Body of pancreas (tissue), 4 donors: ENCODE measurements at regions not wholly inside any gene's neighbourhood (a gene's known extent, or its start where the extent isn't known, plus 50 kb on each side); places are given as distances from the start of the nearest gene placed in this dataset.

ENCODE experiments used
- ATAC-seq: fragments of 150-250 bp; one replicate; pipeline ENCODE4 v1.9.1; 2016
- DNase-seq, 4 donors: peaks; one replicate each; pipeline ENCODE4 v3.0.0-alpha.2; 2019
- H3K27ac ChIP-seq, 4 donors: fragments of 200-600 bp; sonication (generic); 1 replicate in 3 of 4; 2 replicates in 1 of 4; pipeline versions ENCODE4 v1.5.1 to v1.6.1; 2016 to 2019; ENCODE audit warnings: mild to moderate bottlenecking in 1 of 4, mixed read lengths in 1 of 4, moderate library complexity in 1 of 4
- H3K27me3 ChIP-seq, 2 donors: fragments of 200-600 bp; sonication (generic); one replicate each; pipeline ENCODE4 v1.6.0; 2016; ENCODE audit warnings: mild to moderate bottlenecking in 1 of 2
- H3K36me3 ChIP-seq, 2 donors: fragments of 200-600 bp; sonication (generic); replicated peaks in 1 of 2; 2 replicates each; pipeline ENCODE4 v1.5.1; 2016; ENCODE audit warnings: low read depth in 2 of 2; ENCODE audit not compliant: insufficient read depth in 1 of 2
- H3K4me1 ChIP-seq: fragments of 200-600 bp; sonication (generic); one replicate; pipeline ENCODE4 v1.6.0; 2016
- H3K4me3 ChIP-seq, 2 donors: fragments of 200-600 bp; sonication (generic); 1 replicate in 1 of 2; 2 replicates in 1 of 2; pipeline ENCODE4 v1.5.1; 2016 to 2019
- H3K9me3 ChIP-seq, 3 donors: fragments of 200-600 bp; sonication (generic); 1 replicate in 2 of 3; 2 replicates in 1 of 3; pipeline ENCODE4 v1.5.1; 2016
- POLR2A ChIP-seq, 3 donors: fragments of 450-650 bp; IDR thresholded peaks; one replicate each; pipeline ENCODE4 v1.6.1; 2016; ENCODE audit warnings: antibody characterized with exemption in 3 of 3, mild to moderate bottlenecking in 2 of 3
- WGBS, 2 donors: methylation state at CpG; one replicate each; pipeline ENCODE4 v1.1.5; 2017; 5-methylcytosine and 5-hydroxymethylcytosine counted together
- intact Hi-C: fragments of 100-400 bp; cut with DNase I; formaldehyde crosslinking; loops from one replicate; pipeline ENCODE4 v1.15.1; 2023
- TF ChIP-seq, protein P1 (sequence below), 7 experiments: fragments of 450-650 bp in 4 of 7; fragments of 200-600 bp in 3 of 7; sonication (generic) in 3 of 7; IDR thresholded peaks; one replicate each; pipeline ENCODE4 v1.5.1; 2016 to 2019; ENCODE audit warnings: antibody characterized with exemption in 7 of 7

DNA sequence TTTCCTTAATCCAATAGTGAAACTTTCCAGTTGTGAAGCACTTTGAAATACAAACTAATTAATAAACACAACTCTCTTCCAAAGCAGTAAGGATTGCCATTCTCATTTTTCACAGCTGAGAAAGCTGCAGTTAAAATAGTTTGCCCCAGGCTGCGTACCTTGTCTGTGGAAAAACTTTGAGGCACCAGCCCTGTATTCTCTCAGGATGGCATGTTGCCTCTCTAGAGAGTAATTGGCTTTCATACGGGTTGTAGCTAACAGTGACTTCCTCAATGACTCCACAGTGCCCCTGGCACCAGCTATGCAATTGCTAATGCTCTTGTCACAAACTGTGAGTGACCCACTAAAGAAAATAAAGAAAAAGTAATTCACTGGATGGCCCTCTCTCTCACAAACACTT, 345.7 kb downstream of the MTX2 start:
- 29 to 50% methylated on average over 2 of the region's 2 CpGs for WGBS, 2 donors
- H3K36me3 ChIP-seq: no peaks in the 10 kb centered on the region
- no peak for TF ChIP-seq POLR2A (IDR thresholded peaks at IDR 0.05)
- TF ChIP-seq, protein P1, sequence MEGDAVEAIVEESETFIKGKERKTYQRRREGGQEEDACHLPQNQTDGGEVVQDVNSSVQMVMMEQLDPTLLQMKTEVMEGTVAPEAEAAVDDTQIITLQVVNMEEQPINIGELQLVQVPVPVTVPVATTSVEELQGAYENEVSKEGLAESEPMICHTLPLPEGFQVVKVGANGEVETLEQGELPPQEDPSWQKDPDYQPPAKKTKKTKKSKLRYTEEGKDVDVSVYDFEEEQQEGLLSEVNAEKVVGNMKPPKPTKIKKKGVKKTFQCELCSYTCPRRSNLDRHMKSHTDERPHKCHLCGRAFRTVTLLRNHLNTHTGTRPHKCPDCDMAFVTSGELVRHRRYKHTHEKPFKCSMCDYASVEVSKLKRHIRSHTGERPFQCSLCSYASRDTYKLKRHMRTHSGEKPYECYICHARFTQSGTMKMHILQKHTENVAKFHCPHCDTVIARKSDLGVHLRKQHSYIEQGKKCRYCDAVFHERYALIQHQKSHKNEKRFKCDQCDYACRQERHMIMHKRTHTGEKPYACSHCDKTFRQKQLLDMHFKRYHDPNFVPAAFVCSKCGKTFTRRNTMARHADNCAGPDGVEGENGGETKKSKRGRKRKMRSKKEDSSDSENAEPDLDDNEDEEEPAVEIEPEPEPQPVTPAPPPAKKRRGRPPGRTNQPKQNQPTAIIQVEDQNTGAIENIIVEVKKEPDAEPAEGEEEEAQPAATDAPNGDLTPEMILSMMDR (IDR thresholded peaks at IDR 0.05): no peak
- intact Hi-C loops: no loop called here
- no peak for DNase-seq
- no peaks in the 10 kb centered on the region for H3K4me1 ChIP-seq
- H3K27ac ChIP-seq: no peak overlapping the region
- no peaks in the 10 kb centered on the region for H3K9me3 ChIP-seq
- H3K4me3 ChIP-seq: no peak overlapping the region
- ATAC-seq: no peak
- H3K27me3 ChIP-seq: no peaks in the 10 kb centered on the region

DNA sequence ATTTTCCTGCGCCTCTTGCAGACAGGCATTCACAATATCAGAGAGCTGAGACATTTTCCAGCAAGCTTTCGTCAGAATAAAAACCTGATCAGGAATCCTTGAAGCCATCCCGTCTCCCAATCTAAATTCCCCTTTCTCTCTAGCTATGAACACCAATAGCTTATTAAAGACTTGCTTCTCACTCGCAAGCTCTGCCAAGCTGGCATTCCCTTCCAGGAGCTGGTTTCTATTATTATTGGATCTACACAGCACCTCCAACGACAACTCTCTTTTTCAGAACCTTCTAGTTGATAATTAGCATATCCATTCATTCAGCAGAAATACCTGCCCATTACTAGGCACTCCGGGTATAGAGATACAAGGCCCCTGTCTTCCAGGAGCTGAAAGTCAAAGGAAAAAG, 350.3 kb downstream of the MTX2 start:
- 73 to 77% methylated on average over 6 of the region's 6 CpGs for WGBS, 2 donors
- Histone ChIP-seq H3K4me3 (no peak overlapping the region), H3K4me1 (no peaks in the 10 kb centered on the region), H3K27me3 (no peaks in the 10 kb centered on the region), H3K27ac (no peak overlapping the region), H3K9me3 (no peaks in the 10 kb centered on the region), H3K36me3 (no peaks in the 10 kb centered on the region)
- intact Hi-C loops: no loop called here
- TF ChIP-seq, protein P1 (IDR thresholded peaks at IDR 0.05): no peak
- TF ChIP-seq POLR2A (IDR thresholded peaks at IDR 0.05): no peak
- ATAC-seq (no peak), DNase-seq (no peak)

DNA sequence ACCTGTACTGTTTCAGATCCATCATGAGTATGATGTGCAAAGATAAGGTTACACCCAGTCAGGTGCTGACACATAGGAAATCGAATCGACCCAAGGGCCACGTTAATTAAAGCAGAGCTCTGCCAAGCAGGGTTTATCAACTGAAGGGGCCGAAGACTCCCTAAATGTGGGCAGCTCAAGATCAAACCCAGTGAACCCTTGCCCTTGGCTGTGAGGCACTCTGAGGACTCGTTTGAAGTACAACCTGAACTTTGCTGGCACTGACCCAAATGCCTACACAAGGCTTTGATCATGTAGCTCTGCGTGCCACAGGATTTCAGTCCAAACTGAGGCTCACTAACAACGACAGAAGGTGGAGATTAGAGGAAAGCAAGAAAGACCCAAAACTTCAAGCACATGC, 352.1 kb downstream of the MTX2 start:
- TF ChIP-seq, protein P1 (IDR thresholded peaks at IDR 0.05): no peak
- no peak for TF ChIP-seq POLR2A (IDR thresholded peaks at IDR 0.05)
- DNase-seq (no peak), ATAC-seq (no peak)
- intact Hi-C loops: no loop called here
- Histone ChIP-seq H3K9me3 (no peaks in the 10 kb centered on the region), H3K27me3 (no peaks in the 10 kb centered on the region), H3K4me3 (no peak overlapping the region), H3K36me3 (no peaks in the 10 kb centered on the region), H3K27ac (no peak overlapping the region), H3K4me1 (no peaks in the 10 kb centered on the region)
- WGBS, 2 donors: 62 to 63% methylated on average over 7 of the region's 7 CpGs

DNA sequence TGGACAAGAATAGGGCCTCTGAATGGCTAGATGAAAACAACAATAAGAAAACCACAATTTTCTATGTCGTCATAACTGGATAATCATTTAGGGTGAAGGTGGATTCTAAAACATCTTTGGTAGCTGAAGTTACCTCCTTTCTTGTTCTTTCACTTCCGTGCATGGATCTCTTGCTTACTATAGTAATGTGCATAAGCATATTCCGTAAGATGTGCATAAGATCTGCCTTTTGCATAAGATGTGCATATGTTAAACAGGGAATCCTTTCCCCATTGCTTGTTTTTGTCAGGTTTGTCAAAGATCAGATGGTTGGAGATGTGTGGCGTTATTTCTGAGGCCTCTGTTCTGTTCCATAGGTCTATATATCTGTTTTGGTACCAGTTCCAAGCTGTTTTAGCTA, 353.6 kb downstream of the MTX2 start:
- Histone ChIP-seq H3K36me3 (no peaks in the 10 kb centered on the region), H3K27ac (no peak overlapping the region), H3K27me3 (no peaks in the 10 kb centered on the region), H3K4me3 (no peak overlapping the region), H3K9me3 (no peaks in the 10 kb centered on the region), H3K4me1 (no peaks in the 10 kb centered on the region)
- no peak for DNase-seq
- intact Hi-C loops: no loop called here
- WGBS, 2 donors: 79 to 84% methylated on average over 4 of the region's 4 CpGs
- ATAC-seq: no peak
- TF ChIP-seq, protein P1 (IDR thresholded peaks at IDR 0.05): no peak
- TF ChIP-seq POLR2A (IDR thresholded peaks at IDR 0.05): no peak

DNA sequence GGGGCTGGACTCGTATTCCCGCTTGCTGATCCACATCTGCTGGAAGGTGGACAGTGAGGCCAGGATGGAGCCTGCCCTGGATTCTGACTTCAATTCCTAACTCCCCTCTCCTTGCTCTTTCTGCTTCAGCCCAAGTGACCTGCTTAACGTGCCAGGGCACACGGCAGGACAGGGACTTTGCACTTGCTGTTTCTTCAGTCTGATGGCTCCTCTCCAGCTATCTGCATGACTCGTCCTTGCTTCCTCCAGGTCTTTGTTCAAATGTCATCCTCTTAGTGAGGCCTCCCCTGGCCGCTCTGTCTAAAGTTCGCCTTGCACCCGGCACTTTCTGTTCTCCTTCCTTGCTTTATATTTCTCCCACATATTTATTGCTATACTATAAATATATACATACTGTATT, 357.6 kb downstream of the MTX2 start:
- Histone ChIP-seq H3K36me3 (no peaks in the 10 kb centered on the region), H3K27ac (no peak overlapping the region), H3K4me1 (no peaks in the 10 kb centered on the region), H3K4me3 (no peak overlapping the region), H3K27me3 (no peaks in the 10 kb centered on the region), H3K9me3 (no peaks in the 10 kb centered on the region)
- no peak for DNase-seq
- 66 to 72% methylated on average over 8 of the region's 8 CpGs for WGBS, 2 donors
- intact Hi-C loops: no loop called here
- no peak for TF ChIP-seq POLR2A (IDR thresholded peaks at IDR 0.05)
- TF ChIP-seq, protein P1 (IDR thresholded peaks at IDR 0.05): no peak
- ATAC-seq: no peak
